Epithelial cell of prostate (primary cell): ENCODE measurements at regions not wholly inside any gene's neighbourhood (a gene's known extent, or its start where the extent isn't known, plus 50 kb on each side); places are given as distances from the start of the nearest gene placed in this dataset.
A peak's percentile ranks its signal among the peaks of the same experiment; 100 is the strongest.
"Not testable (repeated sequence)": the region's sequence is repeated elsewhere in the genome, so short reads cannot be mapped to it uniquely, and the experiment has no call there.

Source experiments
- DNase-seq: peaks from one replicate; pipeline ENCODE4 v3.0.0-alpha.2; 2011; ENCODE audit warnings: low read depth, low spot score
- H3K27ac ChIP-seq: fragments of 450-650 bp; 2 replicates; pipeline ENCODE4 v1.5.1; 2017; ENCODE audit warnings: mild to moderate bottlenecking

GRCh38 chr4:110826656-110827055, 203.8 kb upstream of the PITX2 start:
- no peak for DNase-seq
- H3K27ac ChIP-seq: no peak overlapping the region

- DNase-seq: no peak
Measured at GRCh38 chr4:110830461-110830860, 207.6 kb upstream of the PITX2 start.

GRCh38 chr4:110837896-110838450, 215.1 kb upstream of the PITX2 start:
- H3K27ac ChIP-seq: no peak overlapping the region
- DNase-seq: no peak

More at GRCh38 chr4:110830461-110830860, 207.6 kb upstream of the PITX2 start:
- H3K27ac ChIP-seq: no peak overlapping the region

- no peak overlapping the region for H3K27ac ChIP-seq
- DNase-seq: no peak
Measured at GRCh38 chr4:110840221-110840654, 217.4 kb upstream of the PITX2 start.

- no peak for DNase-seq
- H3K27ac ChIP-seq: no peak overlapping the region
Measured at GRCh38 chr4:110848787-110849186, 225.9 kb upstream of the PITX2 start.

- no peak for DNase-seq
- no peak overlapping the region for H3K27ac ChIP-seq
Measured at GRCh38 chr4:110849461-110849860, 226.6 kb upstream of the PITX2 start.

- DNase-seq: no peak
- no peak overlapping the region for H3K27ac ChIP-seq
Measured at GRCh38 chr4:110850461-110851442, 227.9 kb upstream of the PITX2 start.

GRCh38 chr4:110851989-110852388, 229.1 kb upstream of the PITX2 start:
- DNase-seq: no peak
- H3K27ac ChIP-seq: no peak overlapping the region

- no peak for DNase-seq
- H3K27ac ChIP-seq: no peak overlapping the region
Measured at GRCh38 chr4:110852793-110853192, 229.9 kb upstream of the PITX2 start.

GRCh38 chr4:110853242-110853641, 230.4 kb upstream of the PITX2 start:
- H3K27ac ChIP-seq: no peak overlapping the region
- no peak for DNase-seq

GRCh38 chr4:110854021-110854678, 231.3 kb upstream of the PITX2 start:
- no peak overlapping the region for H3K27ac ChIP-seq
- DNase-seq: peak; percentile 60

GRCh38 chr4:110860125-110860524, 237.2 kb upstream of the PITX2 start:
- no peak overlapping the region for H3K27ac ChIP-seq
- no peak for DNase-seq

GRCh38 chr4:110860901-110861300, 238.0 kb upstream of the PITX2 start:
- DNase-seq: no peak
- no peak overlapping the region for H3K27ac ChIP-seq

- no peak for DNase-seq
- no peak overlapping the region for H3K27ac ChIP-seq
Measured at GRCh38 chr4:110865611-110866259, 242.9 kb upstream of the PITX2 start.

- H3K27ac ChIP-seq: no peak overlapping the region
- peak; percentile 12 for DNase-seq
Measured at GRCh38 chr4:110867251-110867960, 244.5 kb upstream of the PITX2 start.

GRCh38 chr4:110867981-110868720, 245.3 kb upstream of the PITX2 start:
- no peak for DNase-seq
- H3K27ac ChIP-seq: no peak overlapping the region

GRCh38 chr4:110869114-110869513, 246.2 kb upstream of the PITX2 start:
- DNase-seq: no peak
- H3K27ac ChIP-seq: no peak overlapping the region

GRCh38 chr4:110869862-110870572, 247.1 kb upstream of the PITX2 start:
- DNase-seq: no peak
- no peak overlapping the region for H3K27ac ChIP-seq

- H3K27ac ChIP-seq: not testable (repeated sequence)
Measured at GRCh38 chr4:110876214-110876613, 253.3 kb upstream of the PITX2 start.

More at GRCh38 chr4:110876214-110876613, 253.3 kb upstream of the PITX2 start:
- not testable (repeated sequence) for DNase-seq
